T-helper 1 cell treated with Interleukin-12 subunit alpha and Interleukin-12 subunit beta and Interleukin-4 antibody, amounts not matched to agents 30 ng/mL and 1 ng/mL, for 36 hours (primary cell): ENCODE measurements at regions not wholly inside any gene's neighbourhood (a gene's known extent, or its start where the extent isn't known, plus 50 kb on each side); places are given as distances from the start of the nearest gene placed in this dataset.

Experiments used
- intact Hi-C: fragments of 100-400 bp; cut with micrococcal nuclease; formaldehyde crosslinking; loops from one replicate; pipeline ENCODE4 v1.15.1; 2024

- intact Hi-C loops, result no loop called here
Observed at GRCh38 chr1:30336550-30337323, 386.6 kb downstream of the MATN1 start.

GRCh38 chr1:30335997-30336390 is 387.4 kb downstream of the MATN1 start:
- intact Hi-C loops, result no loop called here

GRCh38 chr1:30335389-30335996 is 387.9 kb downstream of the MATN1 start:
- intact Hi-C loops, result no loop called here

- intact Hi-C loops, result no loop called here
Observed at GRCh38 chr1:30334767-30335166, 388.6 kb downstream of the MATN1 start.

- intact Hi-C loops, result no loop called here
Observed at GRCh38 chr1:30332116-30333094, 391.0 kb downstream of the MATN1 start.

- intact Hi-C loops, result no loop called here
Observed at GRCh38 chr1:30331415-30332065, 391.8 kb downstream of the MATN1 start.

GRCh38 chr1:30330644-30331043 is 392.7 kb downstream of the MATN1 start:
- intact Hi-C loops, result no loop called here

- intact Hi-C loops, result no loop called here
Observed at GRCh38 chr1:30329802-30330557, 393.4 kb downstream of the MATN1 start.

GRCh38 chr1:30329263-30329753 is 394.1 kb downstream of the MATN1 start:
- intact Hi-C loops, result no loop called here

GRCh38 chr1:30328401-30329262 is 394.8 kb downstream of the MATN1 start:
- intact Hi-C loops, result no loop called here

- intact Hi-C loops, result no loop called here
Observed at GRCh38 chr1:30328100-30328370, 395.4 kb downstream of the MATN1 start.

GRCh38 chr1:30327370-30328099 is 395.9 kb downstream of the MATN1 start:
- intact Hi-C loops, result no loop called here

- intact Hi-C loops, result no loop called here
Observed at GRCh38 chr1:30325999-30326398, 397.4 kb downstream of the MATN1 start.

- intact Hi-C loops, result no loop called here
Observed at GRCh38 chr1:30325085-30325935, 398.1 kb downstream of the MATN1 start.

GRCh38 chr1:30324251-30325084 is 398.9 kb downstream of the MATN1 start:
- intact Hi-C loops, result no loop called here

- intact Hi-C loops, result no loop called here
Observed at GRCh38 chr1:30323841-30324240, 399.5 kb downstream of the MATN1 start.

GRCh38 chr1:30323352-30323751 is 400.0 kb downstream of the MATN1 start:
- intact Hi-C loops, result no loop called here
